ENCODE measurements at regions not wholly inside any gene's neighbourhood (a gene's known extent, or its start where the extent isn't known, plus 50 kb on each side); places are given as distances from the start of the nearest gene placed in this dataset.
"Not testable (repeated sequence)": the region's sequence is repeated elsewhere in the genome, so short reads cannot be mapped to it uniquely, and the experiment has no call there.

DNA sequence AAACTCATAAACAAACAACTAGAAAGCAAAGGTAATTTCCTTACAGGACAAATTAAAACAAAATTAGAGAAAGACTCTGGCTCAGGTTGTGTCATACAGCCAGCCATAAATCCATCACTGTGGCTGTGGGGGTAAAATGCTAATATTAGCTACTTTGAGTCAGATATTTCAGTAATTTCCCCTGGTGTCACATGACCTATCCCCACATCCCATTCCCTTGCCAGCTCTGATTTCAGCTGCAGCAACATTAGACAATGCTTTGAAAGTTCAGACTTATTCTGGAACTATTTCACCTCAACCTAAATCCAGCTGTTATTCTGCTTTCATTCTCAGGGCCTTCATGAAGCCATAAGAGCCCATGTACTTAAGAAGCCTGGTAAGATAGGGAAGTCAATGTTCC lies 55.3 kb downstream of the RPL10L start:
- H3K9me3 ChIP-seq (ENCODE audit: low read length), result no peaks in the 10 kb centered on the region
- H3K36me3 Mint-ChIP-seq, result no peaks in the 10 kb centered on the region
- no peak overlapping the region for H3K27ac ChIP-seq (ENCODE audit: low read depth, low read length)
- no peak overlapping the region for H3K4me3 ChIP-seq (ENCODE audit: low read length)
- H3K4me1 ChIP-seq (ENCODE audit: insufficient read depth, low read length), result no peaks in the 10 kb centered on the region
- H3K9me3 Mint-ChIP-seq, result peaks cover under 1 to 45% (median 12%) of the 10 kb centered on the region in 5 donors
- no peak overlapping the region for H3K4me3 Mint-ChIP-seq
- H3K27me3 ChIP-seq (ENCODE audit: insufficient read depth, low read length, poor library complexity, severe bottlenecking), result no peaks in the 10 kb centered on the region
- POLR2A ChIA-PET, result no interaction called here
- H3K27me3 Mint-ChIP-seq, result no peaks in the 10 kb centered on the region
- no peak for DNase-seq
- H3K36me3 ChIP-seq (ENCODE audit: insufficient read depth, low read length), result no peaks in the 10 kb centered on the region
- no peak overlapping the region for H3K27ac Mint-ChIP-seq
- H3K4me1 Mint-ChIP-seq, result peaks cover 0 to 11% (median 1%) of the 10 kb centered on the region in 3 donors
- CTCF ChIA-PET, result no interaction called here

DNA sequence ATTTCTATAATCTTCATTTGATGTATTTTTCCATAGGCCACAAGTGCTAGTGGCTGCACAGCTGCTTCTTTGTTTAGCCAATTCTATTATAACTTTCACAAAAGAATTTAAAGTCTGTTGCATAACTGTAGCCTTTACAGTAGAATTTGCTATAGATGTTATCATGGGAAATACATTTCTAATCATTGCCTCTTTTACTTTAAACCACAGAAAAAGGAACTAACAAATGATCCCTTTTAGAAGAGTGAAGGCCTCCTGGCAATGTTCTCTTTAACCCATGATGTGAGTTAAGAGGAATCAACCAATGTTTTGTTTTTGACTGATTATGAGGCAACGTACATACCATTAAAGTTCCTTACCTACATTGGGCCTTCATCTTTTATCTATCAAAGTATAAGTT lies 68.8 kb downstream of the RPL10L start:
- Histone ChIP-seq H3K4me3 (ENCODE audit: low read length) (no peak overlapping the region), H3K27me3 (ENCODE audit: insufficient read depth, low read length, poor library complexity, severe bottlenecking) (no peaks in the 10 kb centered on the region), H3K27ac (ENCODE audit: low read depth, low read length) (no peak overlapping the region), H3K9me3 (ENCODE audit: low read length) (peaks cover 4% of the 10 kb centered on the region), H3K4me1 (ENCODE audit: insufficient read depth, low read length) (no peaks in the 10 kb centered on the region), H3K36me3 (ENCODE audit: insufficient read depth, low read length) (no peaks in the 10 kb centered on the region)
- ChIA-PET CTCF (no interaction called here), POLR2A (no interaction called here)
- Mint-ChIP-seq H3K9me3 (peaks cover 3 to 13% (median 6%) of the 10 kb centered on the region in 5 donors), H3K4me1 (no peaks in the 10 kb centered on the region), H3K36me3 (no peaks in the 10 kb centered on the region), H3K4me3 (no peak overlapping the region), H3K27me3 (no peaks in the 10 kb centered on the region), H3K27ac (no peak overlapping the region)
- no peak for DNase-seq

DNA sequence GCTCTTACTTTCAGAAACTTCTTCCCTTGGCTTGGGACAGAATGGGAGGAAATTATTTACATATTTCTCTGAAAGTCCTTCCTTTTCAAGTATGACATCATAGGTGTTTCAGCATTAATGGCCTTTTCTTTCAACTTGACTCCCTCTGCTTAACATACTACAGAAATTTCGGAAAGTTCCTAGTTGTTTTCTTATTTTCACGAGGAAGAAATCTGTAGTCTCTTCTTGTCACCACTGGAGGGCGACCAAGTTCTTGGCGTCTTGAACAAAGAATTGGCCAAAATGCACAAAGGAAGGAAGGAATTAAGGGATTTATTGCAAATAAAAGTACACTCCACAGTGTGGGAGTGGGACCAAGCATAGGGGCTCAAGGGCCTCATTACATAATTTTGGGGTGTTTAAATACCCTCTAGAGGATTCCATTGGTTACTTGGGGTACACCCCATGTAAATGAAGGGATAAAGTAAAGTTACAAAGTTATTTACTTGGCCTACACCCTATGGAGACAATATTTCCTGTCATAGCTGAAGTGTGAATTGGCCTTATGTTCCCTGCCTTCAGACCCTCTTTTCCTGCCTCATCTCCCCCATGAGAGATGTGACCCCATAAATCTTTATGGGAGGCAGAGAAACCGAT lies 70.4 kb downstream of the RPL10L start:
- peaks cover 4% of the 10 kb centered on the region for H3K9me3 ChIP-seq (ENCODE audit: low read length)
- POLR2A ChIA-PET, result no interaction called here
- Mint-ChIP-seq H3K4me1 (no peaks in the 10 kb centered on the region), H3K9me3 (peaks cover 3 to 11% (median 6%) of the 10 kb centered on the region in 5 donors), H3K27ac (no peak overlapping the region), H3K27me3 (no peaks in the 10 kb centered on the region), H3K36me3 (no peaks in the 10 kb centered on the region), H3K4me3 (no peak overlapping the region)
- H3K36me3 ChIP-seq (ENCODE audit: insufficient read depth, low read length), result no peaks in the 10 kb centered on the region
- CTCF ChIA-PET, result no interaction called here
- no peaks in the 10 kb centered on the region for H3K4me1 ChIP-seq (ENCODE audit: insufficient read depth, low read length)
- no peak overlapping the region for H3K27ac ChIP-seq (ENCODE audit: low read depth, low read length)
- no peaks in the 10 kb centered on the region for H3K27me3 ChIP-seq (ENCODE audit: insufficient read depth, low read length, poor library complexity, severe bottlenecking)
- no peak for DNase-seq
- H3K4me3 ChIP-seq (ENCODE audit: low read length), result no peak overlapping the region

DNA sequence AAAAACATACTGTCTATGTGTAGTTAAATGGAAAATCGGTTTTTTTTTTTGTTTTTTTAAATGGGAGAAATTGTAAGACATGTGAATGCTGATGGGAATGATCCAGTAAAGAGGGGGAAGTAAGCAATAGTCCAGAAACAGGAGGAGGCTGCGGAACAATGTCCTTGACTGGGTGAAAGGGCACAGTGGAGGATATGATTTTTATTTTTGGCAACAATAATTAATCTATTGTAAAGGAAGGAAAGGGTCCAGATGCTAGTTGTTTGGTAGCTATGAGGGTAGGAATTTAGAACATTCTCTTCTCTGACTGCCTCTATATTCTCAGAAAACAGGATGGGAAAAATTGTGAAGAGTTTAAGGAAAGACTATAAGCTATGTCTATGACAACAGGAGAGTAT lies 76.6 kb downstream of the RPL10L start:
- Mint-ChIP-seq H3K36me3 (no peaks in the 10 kb centered on the region), H3K4me1 (no peaks in the 10 kb centered on the region), H3K9me3 (peaks cover 3 to 14% (median 10%) of the 10 kb centered on the region in 5 donors), H3K4me3 (no peak overlapping the region), H3K27ac (no peak overlapping the region), H3K27me3 (no peaks in the 10 kb centered on the region)
- no peak for DNase-seq
- Histone ChIP-seq H3K27ac (ENCODE audit: low read depth, low read length) (no peak overlapping the region), H3K9me3 (ENCODE audit: low read length) (no peaks in the 10 kb centered on the region), H3K36me3 (ENCODE audit: insufficient read depth, low read length) (no peaks in the 10 kb centered on the region), H3K4me3 (ENCODE audit: low read length) (no peak overlapping the region), H3K4me1 (ENCODE audit: insufficient read depth, low read length) (no peaks in the 10 kb centered on the region), H3K27me3 (ENCODE audit: insufficient read depth, low read length, poor library complexity, severe bottlenecking) (no peaks in the 10 kb centered on the region)
- POLR2A ChIA-PET, result no interaction called here
- CTCF ChIA-PET, result no interaction called here

DNA sequence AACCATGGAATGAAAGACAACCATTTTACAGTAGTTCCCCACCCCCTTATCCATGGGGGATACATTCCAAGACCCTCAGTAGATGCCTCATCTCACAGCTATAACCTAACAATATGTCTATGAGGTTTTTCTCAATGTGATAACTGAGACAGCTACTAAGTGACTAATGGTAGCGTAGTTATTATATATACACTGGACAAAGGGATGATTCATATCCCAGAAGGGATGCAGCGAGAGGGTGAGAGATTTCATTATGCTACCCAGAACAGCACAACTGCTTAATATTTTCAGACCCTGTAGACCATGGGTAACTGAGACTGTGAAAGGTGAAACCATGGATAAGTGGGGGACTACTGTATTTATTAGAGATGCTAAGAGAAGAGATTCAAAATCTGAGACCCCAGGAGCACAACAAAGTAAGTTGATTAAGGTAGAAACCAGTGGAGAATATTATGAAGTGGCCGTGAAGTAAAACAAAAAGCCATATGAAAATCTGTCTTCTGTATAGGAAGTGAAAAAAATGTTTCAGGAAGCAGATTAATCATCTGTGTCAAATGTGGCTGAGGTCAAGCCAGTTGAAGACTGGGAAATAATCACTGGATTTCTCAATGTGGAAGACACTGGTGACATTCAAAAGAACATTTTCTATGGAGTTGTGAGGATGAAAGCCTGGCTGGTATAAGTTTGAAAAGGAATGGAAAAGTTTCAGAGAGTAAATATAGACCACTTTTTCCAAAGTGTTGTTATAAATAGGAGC lies 77.2 kb downstream of the RPL10L start:
- ChIA-PET POLR2A (no interaction called here), CTCF (no interaction called here)
- no peaks in the 10 kb centered on the region for H3K36me3 ChIP-seq (ENCODE audit: insufficient read depth, low read length)
- H3K4me3 ChIP-seq (ENCODE audit: low read length), result no peak overlapping the region
- no peaks in the 10 kb centered on the region for H3K4me1 ChIP-seq (ENCODE audit: insufficient read depth, low read length)
- no peak overlapping the region for H3K4me3 Mint-ChIP-seq
- H3K27me3 ChIP-seq (ENCODE audit: insufficient read depth, low read length, poor library complexity, severe bottlenecking), result no peaks in the 10 kb centered on the region
- no peaks in the 10 kb centered on the region for H3K36me3 Mint-ChIP-seq
- H3K4me1 Mint-ChIP-seq, result no peaks in the 10 kb centered on the region
- no peaks in the 10 kb centered on the region for H3K27me3 Mint-ChIP-seq
- H3K9me3 ChIP-seq (ENCODE audit: low read length), result no peaks in the 10 kb centered on the region
- H3K9me3 Mint-ChIP-seq, result peaks cover 4 to 14% (median 10%) of the 10 kb centered on the region in 5 donors
- no peak overlapping the region for H3K27ac Mint-ChIP-seq
- H3K27ac ChIP-seq (ENCODE audit: low read depth, low read length), result no peak overlapping the region
- DNase-seq, result no peak

DNA sequence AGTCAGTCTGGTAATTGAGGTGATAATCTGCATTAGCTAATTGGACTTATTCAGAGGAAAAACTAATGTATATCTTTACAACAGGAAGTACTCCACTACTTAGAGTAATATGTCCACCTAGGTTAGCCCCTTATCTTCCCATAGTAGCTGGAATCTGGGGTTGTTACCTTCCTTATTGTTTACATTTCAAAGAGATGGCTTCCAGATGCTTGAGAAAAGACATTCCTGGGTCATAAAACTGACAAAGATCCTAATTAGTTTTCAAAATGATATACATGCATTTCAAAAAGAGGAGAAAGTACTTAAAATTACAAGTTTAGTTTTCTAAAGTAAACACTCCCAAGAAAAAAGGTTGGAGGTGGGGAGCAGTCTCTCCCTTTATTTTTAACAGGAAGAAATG lies 78.1 kb downstream of the RPL10L start:
- ChIA-PET POLR2A (no interaction called here), CTCF (no interaction called here)
- H3K36me3 ChIP-seq (ENCODE audit: insufficient read depth, low read length), result no peaks in the 10 kb centered on the region
- H3K4me1 Mint-ChIP-seq, result no peaks in the 10 kb centered on the region
- no peak overlapping the region for H3K27ac ChIP-seq (ENCODE audit: low read depth, low read length)
- DNase-seq, result no peak
- H3K27me3 Mint-ChIP-seq, result no peaks in the 10 kb centered on the region
- H3K36me3 Mint-ChIP-seq, result no peaks in the 10 kb centered on the region
- no peaks in the 10 kb centered on the region for H3K27me3 ChIP-seq (ENCODE audit: insufficient read depth, low read length, poor library complexity, severe bottlenecking)
- no peak overlapping the region for H3K4me3 Mint-ChIP-seq
- H3K27ac Mint-ChIP-seq, result no peak overlapping the region
- no peaks in the 10 kb centered on the region for H3K4me1 ChIP-seq (ENCODE audit: insufficient read depth, low read length)
- no peak overlapping the region for H3K4me3 ChIP-seq (ENCODE audit: low read length)
- peaks cover 6 to 16% (median 12%) of the 10 kb centered on the region in 5 donors for H3K9me3 Mint-ChIP-seq
- H3K9me3 ChIP-seq (ENCODE audit: low read length), result no peaks in the 10 kb centered on the region

DNA sequence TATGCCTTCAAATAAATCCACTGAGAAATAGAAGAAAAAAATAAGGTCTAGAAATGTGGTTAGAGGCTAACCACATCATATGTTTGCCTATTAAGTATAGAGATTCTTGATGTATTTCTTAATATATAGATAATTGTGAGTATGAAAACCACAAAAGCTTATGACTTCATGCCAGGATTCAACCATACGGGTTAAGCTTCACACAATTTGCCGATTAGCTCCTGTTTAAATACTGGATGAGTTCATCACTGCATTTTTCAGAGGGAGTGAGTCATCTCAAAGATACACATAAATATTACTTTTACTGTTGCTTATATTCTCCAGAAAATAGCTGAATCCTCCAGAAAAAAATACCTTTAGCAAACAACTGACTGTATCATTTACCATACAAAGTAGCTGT lies 79.6 kb downstream of the RPL10L start:
- H3K36me3 Mint-ChIP-seq, result no peaks in the 10 kb centered on the region
- POLR2A ChIA-PET, result no interaction called here
- Histone ChIP-seq H3K27ac (ENCODE audit: low read depth, low read length) (no peak overlapping the region), H3K4me3 (ENCODE audit: low read length) (no peak overlapping the region), H3K27me3 (ENCODE audit: insufficient read depth, low read length, poor library complexity, severe bottlenecking) (no peaks in the 10 kb centered on the region), H3K9me3 (ENCODE audit: low read length) (no peaks in the 10 kb centered on the region), H3K36me3 (ENCODE audit: insufficient read depth, low read length) (no peaks in the 10 kb centered on the region), H3K4me1 (ENCODE audit: insufficient read depth, low read length) (no peaks in the 10 kb centered on the region)
- no peak overlapping the region for H3K4me3 Mint-ChIP-seq
- CTCF ChIA-PET, result no interaction called here
- H3K27me3 Mint-ChIP-seq, result no peaks in the 10 kb centered on the region
- no peak overlapping the region for H3K27ac Mint-ChIP-seq
- no peak for DNase-seq
- H3K4me1 Mint-ChIP-seq, result no peaks in the 10 kb centered on the region
- peaks cover 5 to 19% (median 14%) of the 10 kb centered on the region in 5 donors for H3K9me3 Mint-ChIP-seq

DNA sequence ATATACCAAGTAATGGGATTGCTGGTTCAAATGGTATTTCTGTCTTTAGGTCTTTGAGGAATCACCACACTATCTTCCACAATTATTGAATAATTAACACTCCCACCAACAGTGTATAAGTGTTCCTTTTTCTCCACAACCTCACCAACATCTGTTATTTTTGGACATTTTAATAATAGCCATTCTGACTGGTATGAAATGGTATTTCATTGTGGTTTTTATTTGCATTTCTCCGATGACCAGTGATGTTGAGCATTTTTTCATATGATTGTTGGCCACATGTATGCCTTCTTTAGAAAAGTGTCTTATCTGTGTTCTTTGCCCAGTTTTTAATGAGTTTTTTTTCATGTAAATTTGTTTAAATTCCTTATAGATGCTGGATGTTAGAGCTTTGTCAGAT lies 83.4 kb downstream of the RPL10L start:
- POLR2A ChIA-PET; H3K27me3 Mint-ChIP-seq; H3K4me1 Mint-ChIP-seq; H3K27me3 ChIP-seq (ENCODE audit: insufficient read depth, low read length, poor library complexity, severe bottlenecking); H3K4me3 Mint-ChIP-seq; H3K9me3 ChIP-seq (ENCODE audit: low read length); CTCF ChIA-PET; H3K36me3 ChIP-seq (ENCODE audit: insufficient read depth, low read length); H3K27ac Mint-ChIP-seq; H3K36me3 Mint-ChIP-seq; DNase-seq; H3K4me1 ChIP-seq (ENCODE audit: insufficient read depth, low read length); H3K4me3 ChIP-seq (ENCODE audit: low read length); H3K27ac ChIP-seq (ENCODE audit: low read depth, low read length): not testable (repeated sequence)
- H3K9me3 Mint-ChIP-seq, result peaks cover 5 to 22% (median 10%) of the 10 kb centered on the region in 5 donors

All from CD8-positive, alpha-beta memory T cell (primary cell).